ENCODE measurements at regions not wholly inside any gene's neighbourhood (a gene's known extent, or its start where the extent isn't known, plus 50 kb on each side); places are given as distances from the start of the nearest gene placed in this dataset.

DNA sequence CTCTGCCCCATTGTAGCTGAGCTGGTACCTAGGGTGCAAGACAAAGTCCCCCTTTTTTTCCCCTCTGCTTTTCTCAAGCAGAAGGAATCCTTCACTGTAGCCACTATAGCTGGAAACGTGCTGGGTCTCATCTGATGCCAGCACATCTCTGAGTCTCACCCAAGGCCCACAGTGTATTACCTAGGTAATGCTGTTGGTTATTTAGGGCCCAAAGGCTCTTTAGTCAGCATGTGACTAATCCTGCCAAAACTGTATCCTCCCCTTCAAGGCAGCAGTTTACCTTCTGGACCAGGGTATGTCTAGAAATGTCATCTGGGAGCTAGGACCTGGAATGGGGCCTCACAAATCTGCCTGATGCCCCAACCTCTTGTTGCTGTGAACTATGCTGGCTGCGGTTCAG, 423.4 kb downstream of the NUF2 start:
- Histone ChIP-seq H3K27ac (ENCODE audit: low read depth in 1 of 2, low read length in 2 of 2) (no peak overlapping the region), H3K27me3 (ENCODE audit: control insufficient read depth in 1 of 2, insufficient read depth in 2 of 2, low read length in 1 of 2) (no peaks in the 10 kb centered on the region), H3K9me3 (ENCODE audit: control insufficient read depth, low read length) (peaks cover 2% of the 10 kb centered on the region), H3K4me1 (ENCODE audit: control insufficient read depth in 1 of 2, insufficient read depth in 2 of 2, low read length in 2 of 2) (no peaks in the 10 kb centered on the region), H3K36me3 (ENCODE audit: control insufficient read depth in 1 of 2, insufficient read depth in 2 of 2, low read length in 1 of 2) (no peaks in the 10 kb centered on the region), H3K4me3 (ENCODE audit: low read length in 2 of 2) (no peak overlapping the region)
- no peak for DNase-seq
- intact Hi-C loops (cut with DNase I), result no loop called here
- ATAC-seq (ENCODE audit: low FRiP score), result no peak
- 43 to 68% methylated on average over 2 of the region's 2 CpGs for WGBS, 2 donors

- no peak overlapping the region for H3K4me3 ChIP-seq (ENCODE audit: low read length in 2 of 2)
- DNase-seq (no peak), ATAC-seq (ENCODE audit: low FRiP score) (no peak)
- H3K27me3 ChIP-seq (ENCODE audit: control insufficient read depth in 1 of 2, insufficient read depth in 2 of 2, low read length in 1 of 2), result no peaks in the 10 kb centered on the region
- peaks cover 2% of the 10 kb centered on the region for H3K9me3 ChIP-seq (ENCODE audit: control insufficient read depth, low read length)
- H3K4me1 ChIP-seq (ENCODE audit: control insufficient read depth in 1 of 2, insufficient read depth in 2 of 2, low read length in 2 of 2), result no peaks in the 10 kb centered on the region
- no peaks in the 10 kb centered on the region for H3K36me3 ChIP-seq (ENCODE audit: control insufficient read depth in 1 of 2, insufficient read depth in 2 of 2, low read length in 1 of 2)
- intact Hi-C loops (cut with DNase I), result no loop called here
- H3K27ac ChIP-seq (ENCODE audit: low read depth in 1 of 2, low read length in 2 of 2), result no peak overlapping the region
Observed at GRCh38 chr1:163747261-163747660, 425.5 kb downstream of the NUF2 start.

GRCh38 chr1:163747855-163748254, 426.1 kb downstream of the NUF2 start:
- H3K27me3 ChIP-seq (ENCODE audit: control insufficient read depth in 1 of 2, insufficient read depth in 2 of 2, low read length in 1 of 2), result no peaks in the 10 kb centered on the region
- 0 to 72% methylated on average over 1 of the region's 1 CpG for WGBS, 2 donors
- H3K36me3 ChIP-seq (ENCODE audit: control insufficient read depth in 1 of 2, insufficient read depth in 2 of 2, low read length in 1 of 2), result no peaks in the 10 kb centered on the region
- ATAC-seq (ENCODE audit: low FRiP score) (no peak), DNase-seq (no peak)
- no peak overlapping the region for H3K27ac ChIP-seq (ENCODE audit: low read depth in 1 of 2, low read length in 2 of 2)
- no peak overlapping the region for H3K4me3 ChIP-seq (ENCODE audit: low read length in 2 of 2)
- no peaks in the 10 kb centered on the region for H3K4me1 ChIP-seq (ENCODE audit: control insufficient read depth in 1 of 2, insufficient read depth in 2 of 2, low read length in 2 of 2)
- peaks cover 2% of the 10 kb centered on the region for H3K9me3 ChIP-seq (ENCODE audit: control insufficient read depth, low read length)
- intact Hi-C loops (cut with DNase I), result no loop called here

GRCh38 chr1:163758977-163759670, 437.4 kb downstream of the NUF2 start:
- DNase-seq (no peak), ATAC-seq (ENCODE audit: low FRiP score) (no peak)
- intact Hi-C loops (cut with DNase I), result no loop called here
- WGBS, 2 donors, result 71 to 90% methylated on average over 3 of the region's 3 CpGs
- Histone ChIP-seq H3K27ac (ENCODE audit: low read depth in 1 of 2, low read length in 2 of 2) (no peak overlapping the region), H3K9me3 (ENCODE audit: control insufficient read depth, low read length) (peaks cover 1% of the 10 kb centered on the region), H3K4me3 (ENCODE audit: low read length in 2 of 2) (no peak overlapping the region), H3K36me3 (ENCODE audit: control insufficient read depth in 1 of 2, insufficient read depth in 2 of 2, low read length in 1 of 2) (no peaks in the 10 kb centered on the region), H3K4me1 (ENCODE audit: control insufficient read depth in 1 of 2, insufficient read depth in 2 of 2, low read length in 2 of 2) (no peaks in the 10 kb centered on the region), H3K27me3 (ENCODE audit: control insufficient read depth in 1 of 2, insufficient read depth in 2 of 2, low read length in 1 of 2) (no peaks in the 10 kb centered on the region)

DNA sequence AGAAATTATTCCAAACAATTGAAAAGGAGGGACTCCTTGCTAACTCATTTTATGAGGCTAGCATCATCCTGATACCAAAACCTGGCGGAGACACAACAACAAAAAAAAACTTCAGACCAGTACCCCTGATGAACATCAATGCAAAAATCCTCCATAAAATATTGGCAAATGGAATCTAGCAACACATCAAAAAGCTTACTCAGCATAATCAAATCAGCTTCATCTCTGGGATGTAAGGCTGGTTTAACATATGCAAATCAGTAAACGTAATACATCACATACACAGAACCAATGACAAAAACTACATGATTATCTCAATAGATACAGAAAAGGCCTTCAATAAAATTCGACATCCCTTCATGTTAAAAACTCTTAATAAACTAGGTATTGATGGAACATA, 440.1 kb downstream of the NUF2 start:
- intact Hi-C loops (cut with DNase I), result no loop called here
- WGBS, 2 donors, result 26 to 84% methylated on average over 3 of the region's 3 CpGs
- no peak overlapping the region for H3K27ac ChIP-seq (ENCODE audit: low read depth in 1 of 2, low read length in 2 of 2)

GRCh38 chr1:163766257-163766918, 444.6 kb downstream of the NUF2 start:
- ATAC-seq (ENCODE audit: low FRiP score) (no peak), DNase-seq (no peak)
- no peak overlapping the region for H3K27ac ChIP-seq (ENCODE audit: low read depth in 1 of 2, low read length in 2 of 2)
- H3K4me3 ChIP-seq (ENCODE audit: low read length in 2 of 2), result no peak overlapping the region
- no peaks in the 10 kb centered on the region for H3K9me3 ChIP-seq (ENCODE audit: control insufficient read depth, low read length)
- H3K27me3 ChIP-seq (ENCODE audit: control insufficient read depth in 1 of 2, insufficient read depth in 2 of 2, low read length in 1 of 2), result no peaks in the 10 kb centered on the region
- H3K36me3 ChIP-seq (ENCODE audit: control insufficient read depth in 1 of 2, insufficient read depth in 2 of 2, low read length in 1 of 2), result no peaks in the 10 kb centered on the region
- 17 to 28% methylated on average over 7 of the region's 7 CpGs for WGBS, 2 donors
- intact Hi-C loops (cut with DNase I), result no loop called here
- no peaks in the 10 kb centered on the region for H3K4me1 ChIP-seq (ENCODE audit: control insufficient read depth in 1 of 2, insufficient read depth in 2 of 2, low read length in 2 of 2)

More for the DNA sequence above, 440.1 kb downstream of the NUF2 start:
- Histone ChIP-seq H3K4me3 (ENCODE audit: low read length in 2 of 2) (no peak overlapping the region), H3K4me1 (ENCODE audit: control insufficient read depth in 1 of 2, insufficient read depth in 2 of 2, low read length in 2 of 2) (no peaks in the 10 kb centered on the region), H3K36me3 (ENCODE audit: control insufficient read depth in 1 of 2, insufficient read depth in 2 of 2, low read length in 1 of 2) (no peaks in the 10 kb centered on the region), H3K9me3 (ENCODE audit: control insufficient read depth, low read length) (no peaks in the 10 kb centered on the region), H3K27me3 (ENCODE audit: control insufficient read depth in 1 of 2, insufficient read depth in 2 of 2, low read length in 1 of 2) (no peaks in the 10 kb centered on the region)
- no peak for DNase-seq
- ATAC-seq (ENCODE audit: low FRiP score), result no peak

DNA sequence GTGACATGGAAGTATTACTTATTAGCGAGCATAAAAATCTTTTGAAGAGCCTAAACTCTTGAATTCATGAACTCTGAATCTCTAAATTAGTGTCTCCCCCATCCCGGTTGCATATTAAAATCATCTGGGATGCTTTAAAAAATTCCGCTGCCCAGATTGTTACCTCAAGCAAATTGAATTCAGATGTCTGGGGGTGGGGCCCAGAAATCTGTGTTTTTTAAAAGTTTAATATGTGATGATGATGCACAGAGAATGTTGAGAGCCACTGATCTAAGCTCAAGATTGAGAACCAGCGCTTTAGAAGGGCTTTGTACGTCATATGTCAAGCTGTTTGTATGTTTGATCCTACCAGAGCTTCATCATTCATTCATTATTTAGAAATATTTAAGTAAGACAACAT, 446.8 kb downstream of the NUF2 start:
- Histone ChIP-seq H3K9me3 (ENCODE audit: control insufficient read depth, low read length) (no peaks in the 10 kb centered on the region), H3K4me1 (ENCODE audit: control insufficient read depth in 1 of 2, insufficient read depth in 2 of 2, low read length in 2 of 2) (no peaks in the 10 kb centered on the region), H3K27ac (ENCODE audit: low read depth in 1 of 2, low read length in 2 of 2) (no peak overlapping the region), H3K36me3 (ENCODE audit: control insufficient read depth in 1 of 2, insufficient read depth in 2 of 2, low read length in 1 of 2) (no peaks in the 10 kb centered on the region), H3K4me3 (ENCODE audit: low read length in 2 of 2) (no peak overlapping the region), H3K27me3 (ENCODE audit: control insufficient read depth in 1 of 2, insufficient read depth in 2 of 2, low read length in 1 of 2) (no peaks in the 10 kb centered on the region)
- no peak for ATAC-seq (ENCODE audit: low FRiP score)
- intact Hi-C loops (cut with DNase I), result no loop called here
- WGBS, 2 donors, result 83 to 86% methylated on average over 5 of the region's 5 CpGs
- no peak for DNase-seq

- no peaks in the 10 kb centered on the region for H3K9me3 ChIP-seq (ENCODE audit: control insufficient read depth, low read length)
- no peaks in the 10 kb centered on the region for H3K27me3 ChIP-seq (ENCODE audit: control insufficient read depth in 1 of 2, insufficient read depth in 2 of 2, low read length in 1 of 2)
- DNase-seq (no peak), ATAC-seq (ENCODE audit: low FRiP score) (no peak)
- no peak overlapping the region for H3K4me3 ChIP-seq (ENCODE audit: low read length in 2 of 2)
- H3K27ac ChIP-seq (ENCODE audit: low read depth in 1 of 2, low read length in 2 of 2), result no peak overlapping the region
- whole genome bisulfite sequencing, 2 donors, result 26 to 31% methylated on average over 4 of the region's 4 CpGs
- intact Hi-C loops (cut with DNase I), result no loop called here
- H3K36me3 ChIP-seq (ENCODE audit: control insufficient read depth in 1 of 2, insufficient read depth in 2 of 2, low read length in 1 of 2), result no peaks in the 10 kb centered on the region
- no peaks in the 10 kb centered on the region for H3K4me1 ChIP-seq (ENCODE audit: control insufficient read depth in 1 of 2, insufficient read depth in 2 of 2, low read length in 2 of 2)
Observed at GRCh38 chr1:163770265-163770664, 448.5 kb downstream of the NUF2 start.

DNA sequence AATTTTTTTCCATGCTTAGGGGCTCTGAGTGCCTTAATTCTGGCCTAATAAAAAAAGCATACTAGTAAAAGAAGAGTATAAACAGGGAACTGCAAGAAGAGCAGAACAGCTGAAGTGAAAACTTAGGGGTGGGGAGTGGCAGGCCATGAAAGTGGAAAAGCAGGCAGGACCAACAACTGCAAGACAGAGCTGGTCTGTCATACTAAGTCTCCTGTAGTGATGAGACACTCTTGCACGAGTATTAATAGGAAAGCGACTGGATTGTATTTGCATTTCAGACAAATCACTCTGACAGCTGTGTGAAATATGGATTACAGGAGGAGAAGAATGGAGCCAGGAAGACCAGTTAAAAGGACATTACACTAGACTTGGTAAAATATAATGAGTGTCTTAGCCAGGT, 449.9 kb downstream of the NUF2 start:
- no peaks in the 10 kb centered on the region for H3K4me1 ChIP-seq (ENCODE audit: control insufficient read depth in 1 of 2, insufficient read depth in 2 of 2, low read length in 2 of 2)
- peaks cover 0 to 2% of the 10 kb centered on the region in 2 donors for H3K27me3 ChIP-seq (ENCODE audit: control insufficient read depth in 1 of 2, insufficient read depth in 2 of 2, low read length in 1 of 2)
- intact Hi-C loops (cut with DNase I), result no loop called here
- DNase-seq (no peak), ATAC-seq (ENCODE audit: low FRiP score) (no peak)
- H3K9me3 ChIP-seq (ENCODE audit: control insufficient read depth, low read length), result peaks cover 2% of the 10 kb centered on the region
- no peak overlapping the region for H3K27ac ChIP-seq (ENCODE audit: low read depth in 1 of 2, low read length in 2 of 2)
- WGBS, 2 donors, result 43 to 49% methylated on average over 2 of the region's 2 CpGs
- no peaks in the 10 kb centered on the region for H3K36me3 ChIP-seq (ENCODE audit: control insufficient read depth in 1 of 2, insufficient read depth in 2 of 2, low read length in 1 of 2)
- no peak overlapping the region for H3K4me3 ChIP-seq (ENCODE audit: low read length in 2 of 2)
